Liver (tissue), 8 donors: ENCODE measurements at regions not wholly inside any gene's neighbourhood (a gene's known extent, or its start where the extent isn't known, plus 50 kb on each side); places are given as distances from the start of the nearest gene placed in this dataset.

Experiments used
- DNase-seq: peaks from one replicate; pipeline ENCODE4 v3.0.0-alpha.2; 2017; ENCODE audit warnings: low spot score
- H3K27ac ChIP-seq, 2 donors: one replicate each; pipeline ENCODE4 v1.7.0; 2013; ENCODE audit warnings: inconsistent platforms in 2 of 2, low read length in 2 of 2, control low read depth in 1 of 2, low read depth in 1 of 2, mild to moderate bottlenecking in 1 of 2
- H3K27me3 ChIP-seq, 4 donors: one replicate each; pipeline versions ENCODE4 v1.6.1 to v1.7.0; 2013; ENCODE audit warnings: low read length in 3 of 4, inconsistent platforms in 1 of 4, mild to moderate bottlenecking in 1 of 4, moderate library complexity in 1 of 4; ENCODE audit not compliant: control insufficient read depth in 4 of 4, insufficient read depth in 4 of 4
- H3K36me3 ChIP-seq, 4 donors: one replicate each; pipeline versions ENCODE4 v1.6.1 to v1.7.0; 2013; ENCODE audit warnings: low read length in 3 of 4, mild to moderate bottlenecking in 3 of 4, low read depth in 1 of 4, moderate library complexity in 1 of 4; ENCODE audit not compliant: control insufficient read depth in 4 of 4, insufficient read depth in 3 of 4
- H3K4me1 ChIP-seq, 4 donors: one replicate each; pipeline versions ENCODE4 v1.6.1 to v1.7.0; 2013; ENCODE audit warnings: low read length in 3 of 4, mild to moderate bottlenecking in 3 of 4, moderate library complexity in 1 of 4; ENCODE audit not compliant: control insufficient read depth in 4 of 4, insufficient read depth in 4 of 4
- H3K4me3 ChIP-seq, 3 donors: one replicate each; pipeline versions ENCODE4 v1.6.1 to v1.7.0; 2013; ENCODE audit warnings: low read length in 3 of 3, control low read depth in 1 of 3, low read depth in 1 of 3, mild to moderate bottlenecking in 1 of 3
- H3K9ac ChIP-seq, 2 donors: one replicate each; pipeline ENCODE4 v1.7.0; 2013; ENCODE audit warnings: low read length in 2 of 2, mild to moderate bottlenecking in 2 of 2, moderate library complexity in 2 of 2, control low read depth in 1 of 2, low read depth in 1 of 2
- H3K9me3 ChIP-seq, 4 donors: one replicate each; pipeline versions ENCODE4 v1.6.1 to v1.7.0; 2013; ENCODE audit warnings: low read length in 3 of 4; ENCODE audit not compliant: control insufficient read depth in 4 of 4
- ATF3 ChIP-seq: IDR thresholded peaks from 2 replicates; pipeline ENCODE4 v1.6.1; 2016; ENCODE audit warnings: antibody characterized with exemption
- EGR1 ChIP-seq, 2 donors: IDR thresholded peaks; 2 replicates each; pipeline ENCODE4 v1.6.1; 2016 to 2018; ENCODE audit warnings: antibody characterized with exemption in 2 of 2, low read depth in 2 of 2
- FOXA1 ChIP-seq: IDR thresholded peaks from 2 replicates; pipeline ENCODE4 v1.6.1; 2016; ENCODE audit warnings: antibody characterized with exemption
- FOXA2 ChIP-seq: IDR thresholded peaks from 2 replicates; pipeline ENCODE4 v1.6.1; 2016; ENCODE audit warnings: antibody characterized with exemption
- GABPA ChIP-seq, 2 donors: IDR thresholded peaks in 1 of 2; conservative IDR thresholded peaks in 1 of 2; 2 replicates each; pipeline ENCODE4 v1.6.1; 2016; ENCODE audit warnings: antibody characterized with exemption in 2 of 2, mild to moderate bottlenecking in 1 of 2, moderate library complexity in 1 of 2
- HNF4A ChIP-seq, 2 donors: conservative IDR thresholded peaks; 2 replicates each; pipeline ENCODE4 v1.6.1; 2016; ENCODE audit warnings: antibody characterized with exemption in 2 of 2, mild to moderate bottlenecking in 2 of 2
- HNF4G ChIP-seq: IDR thresholded peaks from 2 replicates; pipeline ENCODE4 v1.6.1; 2016; ENCODE audit warnings: antibody characterized with exemption
- JUND ChIP-seq, 2 donors: IDR thresholded peaks; 2 replicates each; pipeline ENCODE4 v1.6.1; 2016; ENCODE audit warnings: antibody characterized with exemption in 2 of 2
- MAX ChIP-seq: IDR thresholded peaks from 2 replicates; pipeline ENCODE4 v1.6.1; 2016; ENCODE audit warnings: antibody characterized with exemption
- NR2F2 ChIP-seq: IDR thresholded peaks from 2 replicates; pipeline ENCODE4 v1.6.1; 2016; ENCODE audit warnings: antibody characterized with exemption
- RAD21 ChIP-seq, 2 donors: IDR thresholded peaks; 2 replicates each; pipeline ENCODE4 v1.6.1; 2016; ENCODE audit warnings: antibody characterized with exemption in 2 of 2, mild to moderate bottlenecking in 2 of 2
- RXRA ChIP-seq, 2 donors: IDR thresholded peaks; 2 replicates each; pipeline ENCODE4 v1.6.1; 2017 to 2018; ENCODE audit warnings: antibody characterized with exemption in 2 of 2, mild to moderate bottlenecking in 1 of 2
- SP1 ChIP-seq: IDR thresholded peaks from 2 replicates; pipeline ENCODE4 v1.6.1; 2018; ENCODE audit warnings: antibody characterized with exemption, mild to moderate bottlenecking
- TAF1 ChIP-seq: conservative IDR thresholded peaks from 2 replicates; pipeline ENCODE4 v1.6.1; 2016; ENCODE audit warnings: antibody characterized with exemption, mild to moderate bottlenecking
- YY1 ChIP-seq: IDR thresholded peaks from 2 replicates; pipeline ENCODE4 v1.6.1; 2016; ENCODE audit warnings: antibody characterized with exemption, mild to moderate bottlenecking
- WGBS: extraction: QIAGEN DNeasy Blood & Tissue Kit; methylation state at CpG from one replicate; pipeline ENCODE4 v1.1.7; 2013; 5-methylcytosine and 5-hydroxymethylcytosine counted together
- TF ChIP-seq, protein P1 (sequence below): fragments of 150-350 bp; IDR thresholded peaks from 2 replicates; pipeline ENCODE4 v1.5.1; 2017; ENCODE audit warnings: improper control_type of control experiment, low read depth, low read length; ENCODE audit not compliant: missing input control
- TF ChIP-seq, protein P2 (sequence below): IDR thresholded peaks from 2 replicates; pipeline ENCODE4 v1.6.1; 2016; ENCODE audit warnings: antibody characterized with exemption, mild to moderate bottlenecking
- donor health status: healthy.
- donor health status: healthy.
- donor health status: healthy.
- donor health status: healthy.
- donor health status: healthy.

- Histone ChIP-seq H3K4me3 (no peak overlapping the region), H3K27me3 (peaks cover 0 to 2% (median 0%) of the 10 kb centered on the region in 4 donors), H3K9me3 (no peaks in the 10 kb centered on the region), H3K4me1 (no peaks in the 10 kb centered on the region), H3K36me3 (no peaks in the 10 kb centered on the region), H3K27ac (no peak overlapping the region), H3K9ac (no peak overlapping the region)
- 66% methylated on average over 2 of the region's 2 CpGs for WGBS
- TF ChIP-seq RXRA (IDR thresholded peaks at IDR 0.05) (no peak), RAD21 (IDR thresholded peaks at IDR 0.05) (no peak), FOXA1 (no peak), ATF3 (no peak)
- TF ChIP-seq, protein P1, sequence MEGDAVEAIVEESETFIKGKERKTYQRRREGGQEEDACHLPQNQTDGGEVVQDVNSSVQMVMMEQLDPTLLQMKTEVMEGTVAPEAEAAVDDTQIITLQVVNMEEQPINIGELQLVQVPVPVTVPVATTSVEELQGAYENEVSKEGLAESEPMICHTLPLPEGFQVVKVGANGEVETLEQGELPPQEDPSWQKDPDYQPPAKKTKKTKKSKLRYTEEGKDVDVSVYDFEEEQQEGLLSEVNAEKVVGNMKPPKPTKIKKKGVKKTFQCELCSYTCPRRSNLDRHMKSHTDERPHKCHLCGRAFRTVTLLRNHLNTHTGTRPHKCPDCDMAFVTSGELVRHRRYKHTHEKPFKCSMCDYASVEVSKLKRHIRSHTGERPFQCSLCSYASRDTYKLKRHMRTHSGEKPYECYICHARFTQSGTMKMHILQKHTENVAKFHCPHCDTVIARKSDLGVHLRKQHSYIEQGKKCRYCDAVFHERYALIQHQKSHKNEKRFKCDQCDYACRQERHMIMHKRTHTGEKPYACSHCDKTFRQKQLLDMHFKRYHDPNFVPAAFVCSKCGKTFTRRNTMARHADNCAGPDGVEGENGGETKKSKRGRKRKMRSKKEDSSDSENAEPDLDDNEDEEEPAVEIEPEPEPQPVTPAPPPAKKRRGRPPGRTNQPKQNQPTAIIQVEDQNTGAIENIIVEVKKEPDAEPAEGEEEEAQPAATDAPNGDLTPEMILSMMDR = no peak
- DNase-seq = no peak
Measured at GRCh38 chr3:193116871-193117270, 124.2 kb upstream of the PLAAT1 start.

GRCh38 chr3:193118907-193119306 is 122.1 kb upstream of the PLAAT1 start:
- Histone ChIP-seq H3K4me3 (no peak overlapping the region), H3K9ac (no peak overlapping the region), H3K27ac (no peak overlapping the region), H3K27me3 (peaks cover 0 to 2% (median 0%) of the 10 kb centered on the region in 4 donors), H3K4me1 (no peaks in the 10 kb centered on the region), H3K36me3 (no peaks in the 10 kb centered on the region), H3K9me3 (no peaks in the 10 kb centered on the region)
- TF ChIP-seq HNF4A (conservative IDR thresholded peaks at IDR 0.05) (no peak), RXRA (IDR thresholded peaks at IDR 0.05) (no peak), RAD21 (IDR thresholded peaks at IDR 0.05) (no peak), SP1 (no peak), GABPA (IDR thresholded peaks at IDR 0.05 in 1 of 2, conservative IDR thresholded peaks at IDR 0.05 in 1 of 2) (no peak), MAX (no peak), TAF1 (no peak), NR2F2 (no peak), EGR1 (IDR thresholded peaks at IDR 0.05; ENCODE audit: low read depth in 2 of 2) (no peak), HNF4G (no peak), YY1 (no peak), FOXA2 (no peak), JUND (IDR thresholded peaks at IDR 0.05) (no peak)
- TF ChIP-seq, protein P2, sequence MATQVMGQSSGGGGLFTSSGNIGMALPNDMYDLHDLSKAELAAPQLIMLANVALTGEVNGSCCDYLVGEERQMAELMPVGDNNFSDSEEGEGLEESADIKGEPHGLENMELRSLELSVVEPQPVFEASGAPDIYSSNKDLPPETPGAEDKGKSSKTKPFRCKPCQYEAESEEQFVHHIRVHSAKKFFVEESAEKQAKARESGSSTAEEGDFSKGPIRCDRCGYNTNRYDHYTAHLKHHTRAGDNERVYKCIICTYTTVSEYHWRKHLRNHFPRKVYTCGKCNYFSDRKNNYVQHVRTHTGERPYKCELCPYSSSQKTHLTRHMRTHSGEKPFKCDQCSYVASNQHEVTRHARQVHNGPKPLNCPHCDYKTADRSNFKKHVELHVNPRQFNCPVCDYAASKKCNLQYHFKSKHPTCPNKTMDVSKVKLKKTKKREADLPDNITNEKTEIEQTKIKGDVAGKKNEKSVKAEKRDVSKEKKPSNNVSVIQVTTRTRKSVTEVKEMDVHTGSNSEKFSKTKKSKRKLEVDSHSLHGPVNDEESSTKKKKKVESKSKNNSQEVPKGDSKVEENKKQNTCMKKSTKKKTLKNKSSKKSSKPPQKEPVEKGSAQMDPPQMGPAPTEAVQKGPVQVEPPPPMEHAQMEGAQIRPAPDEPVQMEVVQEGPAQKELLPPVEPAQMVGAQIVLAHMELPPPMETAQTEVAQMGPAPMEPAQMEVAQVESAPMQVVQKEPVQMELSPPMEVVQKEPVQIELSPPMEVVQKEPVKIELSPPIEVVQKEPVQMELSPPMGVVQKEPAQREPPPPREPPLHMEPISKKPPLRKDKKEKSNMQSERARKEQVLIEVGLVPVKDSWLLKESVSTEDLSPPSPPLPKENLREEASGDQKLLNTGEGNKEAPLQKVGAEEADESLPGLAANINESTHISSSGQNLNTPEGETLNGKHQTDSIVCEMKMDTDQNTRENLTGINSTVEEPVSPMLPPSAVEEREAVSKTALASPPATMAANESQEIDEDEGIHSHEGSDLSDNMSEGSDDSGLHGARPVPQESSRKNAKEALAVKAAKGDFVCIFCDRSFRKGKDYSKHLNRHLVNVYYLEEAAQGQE = no peak
- TF ChIP-seq, protein P1 = no peak
- WGBS = 69% methylated on average over 1 of the region's 1 CpG
- no peak for DNase-seq
